GM23338 (cell line): ENCODE measurements at regions not wholly inside any gene's neighbourhood (a gene's known extent, or its start where the extent isn't known, plus 50 kb on each side); places are given as distances from the start of the nearest gene placed in this dataset.

Experiments used
- CTCF ChIP-seq, 2 experiments: fragments of 200-600 bp in 1 of 2; sonication (generic) in 1 of 2; conservative IDR thresholded peaks; 2 replicates each; pipeline versions ENCODE4 v1.5.1 to v1.6.1; 2016 to 2017; ENCODE audit warnings: antibody characterized with exemption in 2 of 2, low read depth in 2 of 2, mild to moderate bottlenecking in 2 of 2, moderate library complexity in 1 of 2
- POLR2AphosphoS5 ChIP-seq: IDR thresholded peaks from 2 replicates; pipeline ENCODE4 v1.6.1; 2016; ENCODE audit warnings: antibody characterized with exemption, low read depth

GRCh38 chrX:39952989-39953388 is 144.8 kb downstream of the BCOR start:
- TF ChIP-seq POLR2AphosphoS5: no peak
- no peak for TF ChIP-seq CTCF (conservative IDR thresholded peaks at IDR 0.05; ENCODE audit: low read depth in 2 of 2)
